ENCODE measurements at regions not wholly inside any gene's neighbourhood (a gene's known extent, or its start where the extent isn't known, plus 50 kb on each side); places are given as distances from the start of the nearest gene placed in this dataset.

- Histone ChIP-seq H3K36me3 (ENCODE audit: control insufficient read depth in 1 of 2, insufficient read depth in 2 of 2, low read length in 2 of 2) (no peaks in the 10 kb centered on the region), H3K9me3 (ENCODE audit: control insufficient read depth in 1 of 2, low read length in 2 of 2) (no peaks in the 10 kb centered on the region), H3K4me3 (ENCODE audit: low read depth in 1 of 2, low read length in 2 of 2) (no peak overlapping the region), H3K27ac (ENCODE audit: low read length) (no peak overlapping the region), H3K27me3 (ENCODE audit: low read depth, low read length) (no peaks in the 10 kb centered on the region), H3K4me1 (ENCODE audit: control insufficient read depth in 1 of 2, insufficient read depth in 2 of 2, low read length in 2 of 2) (peaks cover 0 to 3% of the 10 kb centered on the region in 2 donors)
Measured at GRCh38 chr2:144240656-144241339, 279.1 kb downstream of the ZEB2 start.

- Histone ChIP-seq H3K27me3 (ENCODE audit: low read depth, low read length) (no peaks in the 10 kb centered on the region), H3K4me1 (ENCODE audit: control insufficient read depth in 1 of 2, insufficient read depth in 2 of 2, low read length in 2 of 2) (peaks cover 0 to 3% of the 10 kb centered on the region in 2 donors), H3K9me3 (ENCODE audit: control insufficient read depth in 1 of 2, low read length in 2 of 2) (no peaks in the 10 kb centered on the region), H3K4me3 (ENCODE audit: low read depth in 1 of 2, low read length in 2 of 2) (no peak overlapping the region), H3K36me3 (ENCODE audit: control insufficient read depth in 1 of 2, insufficient read depth in 2 of 2, low read length in 2 of 2) (no peaks in the 10 kb centered on the region), H3K27ac (ENCODE audit: low read length) (no peak overlapping the region)
Measured at GRCh38 chr2:144239726-144240125, 280.2 kb downstream of the ZEB2 start.

- Histone ChIP-seq H3K4me3 (ENCODE audit: low read depth in 1 of 2, low read length in 2 of 2) (no peak overlapping the region), H3K9me3 (ENCODE audit: control insufficient read depth in 1 of 2, low read length in 2 of 2) (no peaks in the 10 kb centered on the region), H3K4me1 (ENCODE audit: control insufficient read depth in 1 of 2, insufficient read depth in 2 of 2, low read length in 2 of 2) (peaks cover 0 to 3% of the 10 kb centered on the region in 2 donors), H3K36me3 (ENCODE audit: control insufficient read depth in 1 of 2, insufficient read depth in 2 of 2, low read length in 2 of 2) (no peaks in the 10 kb centered on the region), H3K27ac (ENCODE audit: low read length) (no peak overlapping the region), H3K27me3 (ENCODE audit: low read depth, low read length) (no peaks in the 10 kb centered on the region)
Measured at GRCh38 chr2:144239306-144239705, 280.6 kb downstream of the ZEB2 start.

- no peaks in the 10 kb centered on the region for H3K9me3 ChIP-seq (ENCODE audit: control insufficient read depth in 1 of 2, low read length in 2 of 2)
- no peaks in the 10 kb centered on the region for H3K27me3 ChIP-seq (ENCODE audit: low read depth, low read length)
- no peak overlapping the region for H3K4me3 ChIP-seq (ENCODE audit: low read depth in 1 of 2, low read length in 2 of 2)
- H3K4me1 ChIP-seq (ENCODE audit: control insufficient read depth in 1 of 2, insufficient read depth in 2 of 2, low read length in 2 of 2), result peaks cover 0 to 3% of the 10 kb centered on the region in 2 donors
- H3K27ac ChIP-seq (ENCODE audit: low read length), result no peak overlapping the region
- no peaks in the 10 kb centered on the region for H3K36me3 ChIP-seq (ENCODE audit: control insufficient read depth in 1 of 2, insufficient read depth in 2 of 2, low read length in 2 of 2)
Measured at GRCh38 chr2:144237830-144238627, 281.9 kb downstream of the ZEB2 start.

GRCh38 chr2:144237108-144237507 lies 282.8 kb downstream of the ZEB2 start:
- no peaks in the 10 kb centered on the region for H3K9me3 ChIP-seq (ENCODE audit: control insufficient read depth in 1 of 2, low read length in 2 of 2)
- H3K27ac ChIP-seq (ENCODE audit: low read length), result no peak overlapping the region
- peaks cover 0 to 3% of the 10 kb centered on the region in 2 donors for H3K4me1 ChIP-seq (ENCODE audit: control insufficient read depth in 1 of 2, insufficient read depth in 2 of 2, low read length in 2 of 2)
- no peak overlapping the region for H3K4me3 ChIP-seq (ENCODE audit: low read depth in 1 of 2, low read length in 2 of 2)
- H3K27me3 ChIP-seq (ENCODE audit: low read depth, low read length), result no peaks in the 10 kb centered on the region
- H3K36me3 ChIP-seq (ENCODE audit: control insufficient read depth in 1 of 2, insufficient read depth in 2 of 2, low read length in 2 of 2), result no peaks in the 10 kb centered on the region

- Histone ChIP-seq H3K36me3 (ENCODE audit: control insufficient read depth in 1 of 2, insufficient read depth in 2 of 2, low read length in 2 of 2) (no peaks in the 10 kb centered on the region), H3K4me3 (ENCODE audit: low read depth in 1 of 2, low read length in 2 of 2) (no peak overlapping the region), H3K27ac (ENCODE audit: low read length) (no peak overlapping the region), H3K4me1 (ENCODE audit: control insufficient read depth in 1 of 2, insufficient read depth in 2 of 2, low read length in 2 of 2) (peaks cover 0 to 3% of the 10 kb centered on the region in 2 donors), H3K9me3 (ENCODE audit: control insufficient read depth in 1 of 2, low read length in 2 of 2) (no peaks in the 10 kb centered on the region), H3K27me3 (ENCODE audit: low read depth, low read length) (no peaks in the 10 kb centered on the region)
Measured at GRCh38 chr2:144235050-144235449, 284.9 kb downstream of the ZEB2 start.

- Histone ChIP-seq H3K9me3 (ENCODE audit: control insufficient read depth in 1 of 2, low read length in 2 of 2) (no peaks in the 10 kb centered on the region), H3K27ac (ENCODE audit: low read length) (no peak overlapping the region), H3K27me3 (ENCODE audit: low read depth, low read length) (no peaks in the 10 kb centered on the region), H3K4me3 (ENCODE audit: low read depth in 1 of 2, low read length in 2 of 2) (no peak overlapping the region), H3K36me3 (ENCODE audit: control insufficient read depth in 1 of 2, insufficient read depth in 2 of 2, low read length in 2 of 2) (no peaks in the 10 kb centered on the region), H3K4me1 (ENCODE audit: control insufficient read depth in 1 of 2, insufficient read depth in 2 of 2, low read length in 2 of 2) (peaks cover 0 to 3% of the 10 kb centered on the region in 2 donors)
Measured at GRCh38 chr2:144234542-144234871, 285.4 kb downstream of the ZEB2 start.

GRCh38 chr2:144233733-144234541 lies 286.0 kb downstream of the ZEB2 start:
- Histone ChIP-seq H3K4me1 (ENCODE audit: control insufficient read depth in 1 of 2, insufficient read depth in 2 of 2, low read length in 2 of 2) (peaks cover 0 to 3% of the 10 kb centered on the region in 2 donors), H3K27ac (ENCODE audit: low read length) (no peak overlapping the region), H3K27me3 (ENCODE audit: low read depth, low read length) (no peaks in the 10 kb centered on the region), H3K4me3 (ENCODE audit: low read depth in 1 of 2, low read length in 2 of 2) (no peak overlapping the region), H3K9me3 (ENCODE audit: control insufficient read depth in 1 of 2, low read length in 2 of 2) (no peaks in the 10 kb centered on the region), H3K36me3 (ENCODE audit: control insufficient read depth in 1 of 2, insufficient read depth in 2 of 2, low read length in 2 of 2) (no peaks in the 10 kb centered on the region)

GRCh38 chr2:144233317-144233716 lies 286.6 kb downstream of the ZEB2 start:
- Histone ChIP-seq H3K4me1 (ENCODE audit: control insufficient read depth in 1 of 2, insufficient read depth in 2 of 2, low read length in 2 of 2) (peaks cover 0 to 3% of the 10 kb centered on the region in 2 donors), H3K4me3 (ENCODE audit: low read depth in 1 of 2, low read length in 2 of 2) (no peak overlapping the region), H3K9me3 (ENCODE audit: control insufficient read depth in 1 of 2, low read length in 2 of 2) (no peaks in the 10 kb centered on the region), H3K36me3 (ENCODE audit: control insufficient read depth in 1 of 2, insufficient read depth in 2 of 2, low read length in 2 of 2) (no peaks in the 10 kb centered on the region), H3K27me3 (ENCODE audit: low read depth, low read length) (no peaks in the 10 kb centered on the region), H3K27ac (ENCODE audit: low read length) (no peak overlapping the region)

- H3K36me3 ChIP-seq (ENCODE audit: control insufficient read depth in 1 of 2, insufficient read depth in 2 of 2, low read length in 2 of 2), result no peaks in the 10 kb centered on the region
- no peaks in the 10 kb centered on the region for H3K4me1 ChIP-seq (ENCODE audit: control insufficient read depth in 1 of 2, insufficient read depth in 2 of 2, low read length in 2 of 2)
- no peak overlapping the region for H3K4me3 ChIP-seq (ENCODE audit: low read depth in 1 of 2, low read length in 2 of 2)
- H3K27ac ChIP-seq (ENCODE audit: low read length), result no peak overlapping the region
- no peaks in the 10 kb centered on the region for H3K9me3 ChIP-seq (ENCODE audit: control insufficient read depth in 1 of 2, low read length in 2 of 2)
- no peaks in the 10 kb centered on the region for H3K27me3 ChIP-seq (ENCODE audit: low read depth, low read length)
Measured at GRCh38 chr2:144230448-144231085, 289.4 kb downstream of the ZEB2 start.

GRCh38 chr2:144230033-144230432 lies 289.9 kb downstream of the ZEB2 start:
- Histone ChIP-seq H3K9me3 (ENCODE audit: control insufficient read depth in 1 of 2, low read length in 2 of 2) (no peaks in the 10 kb centered on the region), H3K4me3 (ENCODE audit: low read depth in 1 of 2, low read length in 2 of 2) (no peak overlapping the region), H3K36me3 (ENCODE audit: control insufficient read depth in 1 of 2, insufficient read depth in 2 of 2, low read length in 2 of 2) (no peaks in the 10 kb centered on the region), H3K27me3 (ENCODE audit: low read depth, low read length) (no peaks in the 10 kb centered on the region), H3K4me1 (ENCODE audit: control insufficient read depth in 1 of 2, insufficient read depth in 2 of 2, low read length in 2 of 2) (no peaks in the 10 kb centered on the region), H3K27ac (ENCODE audit: low read length) (no peak overlapping the region)
